ENCODE measurements at regions not wholly inside any gene's neighbourhood (a gene's known extent, or its start where the extent isn't known, plus 50 kb on each side); places are given as distances from the start of the nearest gene placed in this dataset.

DNA sequence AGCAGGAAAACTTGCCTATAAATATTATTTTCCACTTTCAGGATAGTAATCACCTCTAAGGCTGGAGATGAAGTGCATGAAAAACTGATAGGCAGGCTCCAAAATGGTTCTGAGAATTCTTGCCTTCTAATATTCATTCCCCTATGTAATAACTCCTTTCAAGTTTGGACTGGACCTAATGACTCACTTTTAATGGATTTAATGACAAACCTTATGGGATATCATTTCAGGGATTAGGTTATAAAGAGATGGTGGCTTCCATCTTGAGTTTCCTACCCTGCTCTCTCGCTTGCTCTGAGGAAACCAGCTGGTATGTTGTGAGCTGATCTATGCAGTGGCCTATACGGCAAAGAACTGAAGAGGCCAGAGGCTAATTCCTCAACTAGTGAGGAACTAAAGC lies 192.0 kb downstream of the BCHE start:
- no peak for TF ChIP-seq CTCF (conservative IDR thresholded peaks at IDR 0.05)
- Mint-ChIP-seq H3K9me3 (no peaks in the 10 kb centered on the region), H3K27me3 (no peaks in the 10 kb centered on the region), H3K4me1 (ENCODE audit: unreplicated experiment) (peaks cover 13% of the 10 kb centered on the region), H3K4me3 (no peak overlapping the region), H3K27ac (no peak overlapping the region), H3K36me3 (no peaks in the 10 kb centered on the region)
- DNase-seq (ENCODE audit: extremely low spot score, unreplicated experiment) = no peak

- Mint-ChIP-seq H3K9me3 (no peaks in the 10 kb centered on the region), H3K27ac (no peak overlapping the region), H3K27me3 (no peaks in the 10 kb centered on the region), H3K36me3 (no peaks in the 10 kb centered on the region), H3K4me3 (no peak overlapping the region), H3K4me1 (ENCODE audit: unreplicated experiment) (peaks cover 13% of the 10 kb centered on the region)
- no peak for DNase-seq (ENCODE audit: extremely low spot score, unreplicated experiment)
- no peak for TF ChIP-seq CTCF (conservative IDR thresholded peaks at IDR 0.05)
Observed at GRCh38 chr3:165644331-165644730, 192.9 kb downstream of the BCHE start.

DNA sequence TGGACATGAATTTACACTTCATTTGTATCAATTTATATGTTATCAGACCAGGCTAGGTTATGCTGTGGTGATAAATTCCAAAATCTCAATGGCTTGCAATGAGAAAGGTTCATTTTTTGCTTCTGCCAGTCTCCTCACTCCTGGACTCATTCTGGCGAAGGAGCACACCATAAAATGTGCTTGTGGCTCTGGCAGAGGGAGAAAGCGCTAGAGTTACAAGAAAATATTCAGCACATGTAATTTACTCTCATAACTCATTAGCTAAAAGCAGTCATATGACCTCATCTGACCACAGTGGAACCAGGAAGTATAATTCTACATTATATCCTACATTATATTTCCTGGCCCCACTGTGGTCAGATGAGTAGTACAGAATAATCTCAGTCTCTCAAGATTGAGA lies 193.8 kb downstream of the BCHE start:
- no peak for DNase-seq (ENCODE audit: extremely low spot score, unreplicated experiment)
- peaks cover 13% of the 10 kb centered on the region for H3K4me1 Mint-ChIP-seq (ENCODE audit: unreplicated experiment)
- no peak for TF ChIP-seq CTCF (conservative IDR thresholded peaks at IDR 0.05)
- no peak overlapping the region for H3K4me3 Mint-ChIP-seq
- no peaks in the 10 kb centered on the region for H3K36me3 Mint-ChIP-seq
- H3K27me3 Mint-ChIP-seq = no peaks in the 10 kb centered on the region
- peak overlapping the region; percentile 54 for H3K27ac Mint-ChIP-seq
- no peaks in the 10 kb centered on the region for H3K9me3 Mint-ChIP-seq

DNA sequence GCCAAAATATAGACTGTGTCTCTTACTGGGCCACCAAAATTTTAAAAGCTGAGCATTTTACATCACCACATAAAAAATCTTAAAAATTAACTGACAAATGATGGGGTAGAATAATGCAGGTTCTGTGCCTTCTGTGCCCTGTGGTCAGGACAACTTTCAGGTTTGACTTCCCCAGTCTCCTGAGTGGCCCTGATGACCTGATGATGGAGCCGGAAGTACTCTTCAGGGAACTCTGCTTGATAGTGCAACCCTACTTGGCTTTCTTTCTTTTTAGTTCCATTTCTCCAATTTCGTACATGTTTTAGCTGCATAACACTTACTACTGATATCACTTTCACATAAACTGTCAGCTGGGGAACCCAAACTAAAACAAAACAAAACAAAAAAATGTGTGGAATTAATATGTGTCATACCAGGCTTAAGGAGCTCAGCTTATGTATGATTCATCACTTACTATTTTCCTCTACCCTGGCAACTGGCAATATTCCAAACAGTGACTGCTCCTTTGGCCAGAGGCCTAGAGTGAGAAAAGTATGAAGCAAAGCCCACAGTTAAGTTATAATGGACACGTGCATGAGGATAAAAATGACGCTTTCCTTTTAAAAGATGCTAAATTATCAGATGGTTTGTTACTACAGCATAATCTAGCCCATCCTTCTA lies 194.3 kb downstream of the BCHE start:
- TF ChIP-seq CTCF (conservative IDR thresholded peaks at IDR 0.05) = no peak
- no peak for DNase-seq (ENCODE audit: extremely low spot score, unreplicated experiment)
- H3K4me1 Mint-ChIP-seq (ENCODE audit: unreplicated experiment) = peaks cover 13% of the 10 kb centered on the region

GRCh38 chr3:165641569-165642310 lies 195.5 kb downstream of the BCHE start:
- no peak overlapping the region for H3K4me3 Mint-ChIP-seq
- H3K9me3 Mint-ChIP-seq = no peaks in the 10 kb centered on the region
- H3K27ac Mint-ChIP-seq = no peak overlapping the region
- DNase-seq (ENCODE audit: extremely low spot score, unreplicated experiment) = no peak
- no peaks in the 10 kb centered on the region for H3K36me3 Mint-ChIP-seq
- H3K4me1 Mint-ChIP-seq (ENCODE audit: unreplicated experiment) = peaks cover 13% of the 10 kb centered on the region
- H3K27me3 Mint-ChIP-seq = no peaks in the 10 kb centered on the region
- no peak for TF ChIP-seq CTCF (conservative IDR thresholded peaks at IDR 0.05)

More for the DNA sequence above, 194.3 kb downstream of the BCHE start:
- Mint-ChIP-seq H3K9me3 (no peaks in the 10 kb centered on the region), H3K27me3 (no peaks in the 10 kb centered on the region), H3K27ac (peak overlapping the region; percentile 54), H3K36me3 (no peaks in the 10 kb centered on the region), H3K4me3 (no peak overlapping the region)
